GM12873 (cell line): ENCODE measurements at regions not wholly inside any gene's neighbourhood (a gene's known extent, or its start where the extent isn't known, plus 50 kb on each side); places are given as distances from the start of the nearest gene placed in this dataset.

Experiments used
- TF ChIP-seq, protein P1 (sequence below): IDR thresholded peaks from 2 replicates; pipeline ENCODE4 v1.5.1; 2012; ENCODE audit warnings: low read depth, mild to moderate bottlenecking, moderate library complexity, low read length, control low read depth; ENCODE audit not compliant: insufficient read depth; ENCODE audit errors: missing control alignments

DNA sequence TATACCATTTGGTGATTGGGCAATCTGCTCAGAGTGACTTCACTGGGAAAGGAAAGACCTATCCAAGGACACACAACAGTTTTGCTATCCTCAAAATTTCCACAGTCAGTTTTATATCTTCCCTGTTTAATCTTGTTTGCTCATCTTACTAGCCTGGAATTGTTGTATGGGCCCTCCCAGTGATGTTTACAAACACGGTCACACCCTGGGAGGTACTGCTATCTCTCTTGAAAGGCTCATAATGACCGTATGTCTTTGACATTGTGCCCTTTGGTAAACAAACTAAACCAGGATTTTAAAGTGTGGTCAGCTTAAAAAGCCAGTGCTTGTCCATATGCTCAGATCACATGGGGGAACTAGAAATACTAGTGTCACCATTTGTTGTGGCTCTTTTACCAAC lies 277.0 kb downstream of the CDH2 start:
- TF ChIP-seq, protein P1, sequence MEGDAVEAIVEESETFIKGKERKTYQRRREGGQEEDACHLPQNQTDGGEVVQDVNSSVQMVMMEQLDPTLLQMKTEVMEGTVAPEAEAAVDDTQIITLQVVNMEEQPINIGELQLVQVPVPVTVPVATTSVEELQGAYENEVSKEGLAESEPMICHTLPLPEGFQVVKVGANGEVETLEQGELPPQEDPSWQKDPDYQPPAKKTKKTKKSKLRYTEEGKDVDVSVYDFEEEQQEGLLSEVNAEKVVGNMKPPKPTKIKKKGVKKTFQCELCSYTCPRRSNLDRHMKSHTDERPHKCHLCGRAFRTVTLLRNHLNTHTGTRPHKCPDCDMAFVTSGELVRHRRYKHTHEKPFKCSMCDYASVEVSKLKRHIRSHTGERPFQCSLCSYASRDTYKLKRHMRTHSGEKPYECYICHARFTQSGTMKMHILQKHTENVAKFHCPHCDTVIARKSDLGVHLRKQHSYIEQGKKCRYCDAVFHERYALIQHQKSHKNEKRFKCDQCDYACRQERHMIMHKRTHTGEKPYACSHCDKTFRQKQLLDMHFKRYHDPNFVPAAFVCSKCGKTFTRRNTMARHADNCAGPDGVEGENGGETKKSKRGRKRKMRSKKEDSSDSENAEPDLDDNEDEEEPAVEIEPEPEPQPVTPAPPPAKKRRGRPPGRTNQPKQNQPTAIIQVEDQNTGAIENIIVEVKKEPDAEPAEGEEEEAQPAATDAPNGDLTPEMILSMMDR, result no peak

DNA sequence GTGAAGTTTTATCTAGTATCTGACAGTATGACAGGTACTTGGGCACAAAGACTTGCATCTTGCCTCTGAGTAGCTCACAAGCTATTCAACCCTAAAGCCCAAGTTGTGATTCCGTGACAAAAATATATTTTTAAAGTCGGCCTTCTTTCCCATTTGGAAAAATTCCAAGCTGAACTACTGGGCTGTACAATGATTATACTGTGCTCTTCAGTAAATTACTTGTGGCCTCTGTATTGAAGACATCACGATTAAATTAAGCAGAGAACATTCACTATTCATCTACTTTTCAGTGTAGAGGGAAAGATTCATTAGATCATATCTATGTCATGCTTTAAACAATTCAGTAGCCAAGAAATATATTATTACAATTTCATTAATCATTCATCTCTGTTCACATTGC lies 282.2 kb downstream of the CDH2 start:
- TF ChIP-seq, protein P1, result no peak

DNA sequence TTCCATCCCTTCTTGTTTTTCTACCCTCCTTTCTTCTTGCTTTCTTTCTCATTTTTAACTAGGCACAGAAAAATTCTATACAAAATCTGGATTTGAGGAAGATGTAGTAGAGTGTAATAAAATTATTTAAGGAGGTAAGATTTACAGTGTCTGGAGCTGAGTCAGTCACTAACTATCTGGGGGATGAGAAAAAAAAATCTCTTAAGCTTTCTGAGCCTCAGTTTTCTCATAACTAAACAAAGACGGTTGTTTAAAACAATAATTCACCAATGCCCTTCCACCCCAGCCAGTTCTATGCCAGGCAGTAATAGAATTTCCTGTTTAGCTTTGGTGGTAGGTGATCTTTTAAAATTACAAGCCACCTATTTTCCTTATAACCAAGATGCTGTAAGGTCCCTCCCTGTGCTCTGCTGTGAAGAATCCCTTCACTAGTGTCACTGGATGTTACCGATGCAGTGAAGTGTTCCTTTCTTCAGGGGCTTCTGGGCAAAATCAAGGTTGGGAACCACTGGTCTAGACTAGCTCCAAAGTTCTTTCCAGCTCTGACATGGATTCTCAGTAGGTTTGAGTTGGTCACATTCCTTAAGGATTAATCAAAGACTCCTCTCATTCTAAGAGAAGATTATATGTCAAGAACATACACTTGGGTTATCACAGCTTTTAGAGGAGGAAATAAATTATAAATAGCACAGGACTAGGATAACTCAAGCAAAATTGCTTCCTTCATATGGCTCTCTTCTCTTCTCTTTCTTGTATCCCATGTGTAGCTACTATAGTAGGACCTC lies 289.0 kb downstream of the CDH2 start:
- TF ChIP-seq, protein P1, result no peak

DNA sequence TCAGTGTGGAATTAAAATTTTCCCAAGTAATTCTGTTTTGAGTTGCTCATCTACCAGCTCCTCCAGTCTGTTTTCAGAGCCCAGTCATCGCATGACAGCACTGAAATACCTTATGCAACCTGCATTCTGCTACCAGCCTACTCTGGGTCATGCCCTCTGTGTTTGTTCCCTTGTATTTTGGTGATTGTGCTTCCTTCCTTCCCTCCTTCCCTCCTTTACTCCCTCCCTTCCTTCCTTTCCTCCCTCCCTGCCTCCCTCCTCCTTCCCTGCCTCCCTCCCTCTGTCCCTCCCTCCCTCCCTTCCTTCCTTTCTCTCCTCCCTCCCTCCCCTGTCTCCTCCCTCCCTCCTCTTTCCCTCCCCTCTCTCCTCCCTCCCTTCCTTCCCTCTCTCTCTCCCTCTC lies 289.6 kb downstream of the CDH2 start:
- TF ChIP-seq, protein P1, result no peak

DNA sequence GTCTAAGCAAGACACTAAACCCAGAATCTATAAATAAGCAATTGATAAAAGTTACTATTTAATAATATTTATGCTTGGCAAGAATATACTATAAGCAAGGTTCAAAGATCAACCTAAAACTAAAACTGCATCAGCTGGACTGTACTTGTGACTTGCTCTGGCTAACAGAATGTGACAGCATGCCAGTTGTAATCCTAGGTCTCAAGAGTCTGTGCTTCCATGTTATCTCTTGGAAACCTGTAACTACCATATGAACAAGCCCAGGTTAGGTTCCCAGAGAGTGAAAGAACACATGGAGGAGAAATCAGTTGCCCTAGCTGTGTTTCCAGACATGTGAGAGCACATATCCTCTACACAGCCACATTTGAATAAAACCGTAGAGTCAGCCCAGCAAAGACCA lies 297.4 kb downstream of the CDH2 start:
- TF ChIP-seq, protein P1, result no peak

DNA sequence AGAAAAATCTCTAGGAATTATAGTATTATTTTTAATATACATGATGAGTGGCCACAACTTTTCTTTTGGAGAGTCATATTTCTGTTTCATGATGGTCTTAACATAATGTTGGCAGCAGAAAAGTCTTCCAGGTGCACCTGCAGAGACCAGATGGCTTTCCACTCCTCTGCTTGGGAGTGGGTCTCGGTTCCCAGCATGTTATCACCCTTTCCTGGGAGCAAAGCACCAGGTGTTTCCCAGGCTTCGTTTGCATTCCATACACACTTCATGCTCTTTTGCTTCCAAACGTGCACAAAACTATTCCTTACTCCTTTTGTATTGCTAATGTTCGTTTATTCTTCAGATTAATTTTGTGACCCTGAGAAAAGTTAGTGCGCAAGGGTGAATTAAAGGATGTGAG lies 305.2 kb downstream of the CDH2 start:
- TF ChIP-seq, protein P1, result no peak

DNA sequence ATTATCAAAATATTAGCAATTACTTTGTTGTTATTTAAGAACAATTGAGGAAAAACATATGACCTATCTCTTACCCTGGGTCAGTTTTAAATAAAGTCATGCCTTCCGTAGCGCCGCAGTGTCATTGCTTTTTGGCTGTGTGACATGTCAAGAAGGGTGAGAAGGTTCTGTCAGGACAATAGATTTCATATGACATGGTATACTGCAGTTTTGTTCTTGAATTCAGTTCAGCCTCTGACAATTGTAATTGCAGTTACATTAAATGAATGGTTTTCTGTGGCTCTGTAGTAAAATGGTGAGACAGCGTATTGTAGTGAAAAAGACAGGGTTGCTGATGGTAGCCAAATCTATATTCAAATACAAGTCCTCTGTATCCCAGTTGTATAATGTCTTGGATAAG lies 307.2 kb downstream of the CDH2 start:
- TF ChIP-seq, protein P1, result no peak
